ENCODE measurements at regions not wholly inside any gene's neighbourhood (a gene's known extent, or its start where the extent isn't known, plus 50 kb on each side); places are given as distances from the start of the nearest gene placed in this dataset.

DNA sequence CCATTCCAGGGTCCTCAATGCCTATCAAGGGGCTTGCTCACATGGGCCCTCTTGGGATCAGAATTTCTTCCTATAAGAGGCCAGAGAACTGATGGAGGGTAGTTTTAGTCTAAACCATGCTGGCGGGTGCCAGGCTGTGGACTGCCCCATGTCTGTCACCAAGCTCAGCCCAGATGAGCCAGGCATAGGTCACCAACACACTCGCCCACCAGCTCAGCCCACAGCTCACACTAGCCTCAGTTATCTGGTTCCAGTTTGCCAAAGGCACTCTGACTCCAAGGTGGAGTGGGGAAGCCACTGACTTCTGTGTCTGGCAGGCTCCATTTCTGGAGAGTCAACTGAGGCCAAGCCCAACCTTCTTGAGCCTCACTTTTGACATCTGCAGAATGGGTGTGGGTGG lies 50.7 kb upstream of the INSYN1 start:
- no peak for DNase-seq (ENCODE audit: low spot score)

DNA sequence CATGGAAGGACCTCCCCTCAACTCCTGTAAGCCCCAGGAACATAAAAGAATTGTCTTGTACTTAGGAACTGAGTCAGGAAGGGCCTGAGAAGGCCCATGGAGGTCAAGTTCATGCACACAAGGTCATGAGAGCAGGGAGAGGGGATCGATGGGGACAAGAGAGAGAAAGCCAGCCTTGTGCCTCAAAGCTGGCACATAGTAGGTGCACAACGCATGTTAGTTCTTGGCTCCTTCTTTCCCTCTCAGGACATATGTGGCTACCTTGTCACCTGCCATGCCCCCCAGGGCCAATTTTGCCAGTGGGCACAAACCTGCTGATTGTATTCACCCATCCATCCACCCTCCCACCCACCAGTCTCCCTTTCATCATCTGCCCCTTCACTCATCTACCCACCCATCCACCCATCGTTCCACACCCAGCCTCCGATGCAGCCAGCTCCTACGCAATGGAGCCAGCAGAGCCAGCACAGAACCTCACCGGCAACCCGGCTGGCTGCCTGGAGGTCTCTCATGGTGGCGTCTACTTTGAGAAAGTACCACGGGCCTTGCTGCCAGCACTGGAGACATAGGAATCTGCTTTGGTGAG lies 52.4 kb upstream of the INSYN1 start:
- DNase-seq (ENCODE audit: low spot score): no peak

DNA sequence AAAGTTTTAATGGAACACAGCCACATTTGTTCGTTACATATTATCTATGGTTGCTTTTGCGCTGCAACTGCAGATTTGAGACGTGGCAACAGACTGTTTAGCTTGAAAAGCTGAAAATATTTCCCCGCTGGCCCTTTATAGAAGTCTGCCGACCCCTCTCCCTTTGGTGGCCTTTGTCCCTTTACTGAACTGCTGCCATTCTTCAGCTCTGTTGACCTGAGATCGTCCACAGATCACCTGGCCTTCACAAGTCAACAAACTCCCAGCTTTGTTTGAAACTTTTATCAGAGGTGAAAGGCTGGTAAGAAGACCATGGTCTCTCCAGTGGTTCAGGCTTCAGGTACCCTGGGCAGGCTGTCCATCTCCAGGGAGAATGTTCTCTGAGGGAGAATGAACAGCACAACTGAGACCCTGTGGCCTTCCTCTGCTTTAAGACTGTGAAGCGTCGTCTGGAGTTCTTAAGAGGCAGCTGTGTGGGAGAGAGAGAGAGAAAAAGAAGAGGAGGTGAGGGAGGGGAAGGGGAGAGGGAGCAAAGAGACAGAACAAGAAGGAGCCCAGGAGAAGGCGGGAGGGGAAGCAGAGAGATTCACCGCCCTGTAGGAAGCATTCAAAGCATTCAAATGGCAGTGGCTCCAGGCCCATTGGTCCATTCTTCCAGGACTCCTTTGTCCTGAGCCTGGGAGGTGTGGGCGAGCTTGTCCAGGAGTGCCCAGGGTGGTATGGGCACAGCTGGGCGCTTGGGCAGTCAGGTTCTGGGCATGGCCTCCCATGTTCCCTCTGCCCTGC lies 53.7 kb upstream of the INSYN1 start:
- DNase-seq (ENCODE audit: low spot score): no peak

DNA sequence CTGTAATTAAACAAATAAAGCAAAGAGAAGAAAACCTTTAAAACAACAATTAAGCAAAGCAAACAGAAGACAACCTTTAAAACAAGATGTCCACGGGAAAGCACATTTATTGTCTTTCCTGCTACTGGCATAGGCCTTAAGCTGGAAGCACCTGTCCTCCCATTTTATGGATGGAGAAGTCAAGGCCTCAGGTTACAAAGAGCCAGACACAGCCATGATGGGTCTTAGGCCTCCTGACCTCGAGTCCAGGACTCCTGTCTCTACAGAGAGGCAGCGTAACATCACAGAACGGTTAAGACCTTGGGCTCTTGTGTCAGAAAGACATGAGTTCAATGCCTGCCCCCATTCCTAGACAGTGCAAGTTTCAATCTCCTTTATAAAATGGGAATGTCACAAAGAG lies 54.7 kb upstream of the INSYN1 start:
- DNase-seq (ENCODE audit: low spot score): no peak

DNA sequence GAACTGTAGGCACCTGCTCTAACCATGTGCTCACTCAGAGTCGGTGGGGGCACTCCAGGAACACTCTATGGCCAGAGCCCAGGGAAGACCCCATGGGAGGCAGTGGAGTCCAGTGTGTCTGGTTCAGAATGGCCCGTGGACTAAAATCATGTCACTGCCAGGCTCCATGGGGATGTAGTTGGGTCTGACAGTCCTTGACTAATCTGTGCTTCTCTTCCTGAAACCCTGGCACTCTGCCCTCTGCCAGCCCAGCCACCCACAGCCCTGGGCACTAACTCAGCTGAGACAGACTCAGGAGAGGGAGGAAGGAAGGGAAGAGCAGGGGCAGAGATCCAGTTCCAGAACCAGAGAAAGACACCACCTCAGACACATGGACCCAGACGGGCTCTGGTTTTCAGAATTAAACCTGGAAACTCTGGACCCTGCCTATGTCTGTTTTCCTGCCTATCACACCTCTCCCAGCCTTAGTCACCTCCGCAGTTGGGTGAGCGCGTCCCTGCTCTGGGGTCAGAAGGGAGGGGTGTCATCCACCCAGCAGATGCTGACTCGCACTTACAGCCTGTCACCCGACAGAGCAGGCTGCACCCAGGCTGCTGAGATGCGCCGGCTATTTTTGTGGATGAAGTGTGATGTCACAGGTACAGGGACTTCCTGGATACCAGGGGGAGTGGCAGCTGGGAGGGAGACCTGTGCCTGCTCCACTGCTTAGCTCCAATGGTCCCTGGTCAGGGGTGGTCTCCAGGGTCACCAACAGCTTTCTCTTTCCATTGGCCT lies 56.8 kb upstream of the INSYN1 start:
- DNase-seq (ENCODE audit: low spot score): peak; percentile 37

DNA sequence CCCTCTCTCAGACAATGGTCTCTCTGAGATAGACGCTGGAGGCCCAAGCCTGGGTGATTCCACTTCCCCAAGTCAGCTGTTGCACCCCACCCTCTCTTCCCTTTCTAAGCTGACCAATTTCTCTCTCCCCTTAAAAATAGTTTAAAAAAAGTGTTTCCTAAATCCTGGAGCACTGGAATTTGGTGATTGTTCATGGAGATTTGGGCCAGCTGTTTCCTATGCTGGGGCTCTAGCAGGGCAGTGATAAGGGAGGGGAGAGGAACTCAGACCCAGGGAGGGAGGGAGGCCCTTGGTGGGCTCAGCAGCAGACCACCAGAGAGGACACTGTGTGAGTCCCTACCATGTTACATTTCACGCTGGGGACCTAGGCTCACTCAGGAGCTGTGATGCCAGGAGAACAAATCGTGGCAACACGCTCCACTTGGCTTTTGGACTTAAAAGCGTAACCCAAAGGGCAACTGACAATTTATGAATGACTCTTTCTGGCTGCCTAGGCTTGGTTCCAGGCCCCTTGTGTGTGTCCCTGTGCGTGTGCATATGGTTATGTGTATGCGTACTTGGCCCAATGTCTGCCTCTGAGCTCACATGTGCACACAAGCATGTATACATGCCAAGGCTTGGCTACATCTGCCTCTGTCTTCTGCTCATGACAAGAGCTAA lies 59.8 kb upstream of the INSYN1 start:
- DNase-seq (ENCODE audit: low spot score): no peak

DNA sequence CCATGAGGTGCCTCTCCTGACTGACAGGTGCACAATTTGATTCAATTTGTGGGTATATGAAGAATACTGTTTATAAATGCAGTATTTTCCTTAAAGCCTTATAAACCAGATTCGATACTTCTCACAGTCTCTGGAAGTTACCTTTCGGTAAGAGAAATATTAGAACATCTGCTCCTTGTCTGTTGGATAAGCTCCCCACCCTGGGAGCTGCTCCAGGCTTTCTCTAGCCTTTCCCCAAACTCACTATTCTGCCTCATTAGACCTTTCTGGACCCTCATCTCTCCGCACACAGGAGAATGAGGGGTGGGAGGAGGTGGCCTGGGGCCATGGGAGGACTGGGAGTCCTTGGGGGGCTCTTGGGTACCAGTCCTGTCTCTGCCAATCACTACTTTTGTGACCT lies 59.8 kb upstream of the TBC1D21 start:
- DNase-seq (ENCODE audit: low spot score): no peak

DNA sequence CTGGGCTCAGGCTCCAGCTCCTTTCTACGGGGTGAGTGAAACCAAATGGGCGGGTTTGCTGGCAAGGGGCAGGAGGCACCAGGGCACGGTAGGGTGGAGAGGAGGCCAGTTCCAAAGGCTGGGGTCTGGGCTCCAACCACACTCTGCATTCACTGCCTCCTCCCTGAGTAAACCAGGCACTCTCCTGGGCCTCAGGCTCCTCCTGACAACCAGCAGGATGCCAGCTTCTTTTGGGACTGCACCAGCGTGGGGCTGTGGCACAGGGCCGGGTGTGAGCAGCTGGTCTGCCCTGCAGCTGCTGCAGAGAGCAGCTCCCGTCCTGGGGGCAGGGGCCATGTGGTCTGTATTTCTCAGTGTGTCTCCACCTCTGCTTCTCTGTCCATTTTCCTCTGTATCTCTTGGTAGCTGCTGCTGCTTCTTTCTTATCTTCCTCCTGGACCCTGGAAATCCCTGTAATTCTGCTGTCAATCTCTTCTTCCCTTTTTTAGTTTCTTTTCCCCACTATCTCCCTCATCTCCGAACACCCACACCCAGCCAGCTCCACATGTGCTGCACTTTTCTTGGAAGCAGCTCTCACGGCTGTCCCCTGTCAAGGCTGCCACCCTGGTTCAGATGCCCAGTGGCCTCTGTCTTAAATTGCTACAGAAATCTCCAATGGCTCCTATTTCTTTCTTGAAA lies 54.9 kb upstream of the TBC1D21 start:
- no peak for DNase-seq (ENCODE audit: low spot score)

DNA sequence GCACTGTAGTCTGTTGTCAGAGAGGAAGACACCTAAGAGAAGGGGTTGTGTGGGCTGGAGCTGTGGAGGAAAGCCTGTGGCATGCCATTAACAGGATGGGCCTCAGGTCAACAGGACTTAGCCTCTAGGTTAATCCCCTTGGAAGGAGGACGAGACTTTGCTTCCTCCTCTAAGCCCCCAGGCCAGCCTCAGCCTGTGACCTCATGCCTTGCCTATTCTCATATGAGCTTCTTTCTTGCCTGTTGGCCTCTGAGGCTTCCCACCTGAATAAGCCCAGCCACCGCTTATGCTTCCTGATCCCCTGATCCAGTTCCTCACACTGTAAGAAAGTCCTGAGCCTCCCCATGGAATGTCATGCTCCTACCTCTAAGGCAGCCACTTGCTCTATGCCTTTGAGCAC lies 52.2 kb upstream of the TBC1D21 start:
- DNase-seq (ENCODE audit: low spot score): no peak

DNA sequence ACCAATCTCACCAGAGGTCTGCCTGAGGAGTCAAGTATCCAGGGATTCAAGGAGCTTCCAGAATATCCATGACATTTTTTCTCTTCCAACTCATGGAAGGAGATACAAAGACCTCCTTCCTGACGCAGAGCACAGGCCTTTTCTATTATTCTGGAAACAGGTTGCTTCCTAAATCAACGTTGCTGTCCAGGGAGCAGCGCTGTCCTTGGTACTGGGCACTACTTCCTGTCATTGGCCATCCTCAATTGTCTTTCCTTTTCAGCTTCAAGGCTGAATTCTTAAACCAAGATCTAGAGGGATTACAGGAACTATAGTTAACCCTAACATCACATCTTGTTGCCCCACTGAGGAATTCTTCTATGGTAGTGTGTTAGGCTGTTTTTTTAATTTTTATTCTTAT lies 50.4 kb upstream of the TBC1D21 start:
- DNase-seq (ENCODE audit: low spot score): no peak

Data from Ammon's horn (tissue), 1 donor.